Upper lobe of left lung (tissue), 4 donors: ENCODE measurements at regions not wholly inside any gene's neighbourhood (a gene's known extent, or its start where the extent isn't known, plus 50 kb on each side); places are given as distances from the start of the nearest gene placed in this dataset.

ENCODE experiments used
- EP300 ChIP-seq, 4 donors: sonication (generic); formaldehyde crosslinking; IDR thresholded peaks; one replicate each; pipeline ENCODE4 v1.5.1; 2017; ENCODE audit warnings: antibody characterized with exemption in 4 of 4, control low read depth in 2 of 4
- POLR2A ChIP-seq, 4 donors: fragments of 450-650 bp; IDR thresholded peaks; one replicate each; pipeline ENCODE4 v1.5.1; 2016 to 2017; ENCODE audit warnings: antibody characterized with exemption in 4 of 4, mild to moderate bottlenecking in 2 of 4
- TF ChIP-seq, protein P1 (sequence below), 6 experiments: fragments of 450-650 bp in 4 of 6; fragments of 200-600 bp in 2 of 6; sonication (generic) in 2 of 6; IDR thresholded peaks; one replicate each; pipeline ENCODE4 v1.5.1; 2016 to 2019; ENCODE audit warnings: antibody characterized with exemption in 6 of 6

DNA sequence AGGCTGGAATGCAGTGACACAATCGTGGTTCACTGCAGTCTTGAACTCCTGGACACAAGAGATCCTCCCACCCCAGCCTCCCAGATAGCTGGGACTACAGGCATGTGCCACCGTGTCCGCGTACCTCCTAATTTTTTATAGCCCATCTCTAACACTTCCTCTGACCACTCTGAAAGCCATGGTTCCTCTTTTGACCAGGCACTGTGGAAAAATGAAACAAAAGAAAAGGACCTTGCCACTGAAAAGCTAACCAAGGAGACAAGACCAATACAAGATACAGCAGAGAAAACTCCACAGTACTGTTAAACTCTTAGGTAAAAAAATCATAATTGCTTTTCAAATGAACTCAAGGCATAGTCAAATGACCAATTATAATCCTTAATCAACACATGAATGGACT is 233.3 kb downstream of the NEDD1 start:
- TF ChIP-seq, protein P1, sequence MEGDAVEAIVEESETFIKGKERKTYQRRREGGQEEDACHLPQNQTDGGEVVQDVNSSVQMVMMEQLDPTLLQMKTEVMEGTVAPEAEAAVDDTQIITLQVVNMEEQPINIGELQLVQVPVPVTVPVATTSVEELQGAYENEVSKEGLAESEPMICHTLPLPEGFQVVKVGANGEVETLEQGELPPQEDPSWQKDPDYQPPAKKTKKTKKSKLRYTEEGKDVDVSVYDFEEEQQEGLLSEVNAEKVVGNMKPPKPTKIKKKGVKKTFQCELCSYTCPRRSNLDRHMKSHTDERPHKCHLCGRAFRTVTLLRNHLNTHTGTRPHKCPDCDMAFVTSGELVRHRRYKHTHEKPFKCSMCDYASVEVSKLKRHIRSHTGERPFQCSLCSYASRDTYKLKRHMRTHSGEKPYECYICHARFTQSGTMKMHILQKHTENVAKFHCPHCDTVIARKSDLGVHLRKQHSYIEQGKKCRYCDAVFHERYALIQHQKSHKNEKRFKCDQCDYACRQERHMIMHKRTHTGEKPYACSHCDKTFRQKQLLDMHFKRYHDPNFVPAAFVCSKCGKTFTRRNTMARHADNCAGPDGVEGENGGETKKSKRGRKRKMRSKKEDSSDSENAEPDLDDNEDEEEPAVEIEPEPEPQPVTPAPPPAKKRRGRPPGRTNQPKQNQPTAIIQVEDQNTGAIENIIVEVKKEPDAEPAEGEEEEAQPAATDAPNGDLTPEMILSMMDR (IDR thresholded peaks at IDR 0.05), result no peak
- TF ChIP-seq POLR2A (IDR thresholded peaks at IDR 0.05) (no peak), EP300 (IDR thresholded peaks at IDR 0.05) (no peak)
